ENCODE measurements at regions not wholly inside any gene's neighbourhood (a gene's known extent, or its start where the extent isn't known, plus 50 kb on each side); places are given as distances from the start of the nearest gene placed in this dataset.

DNA sequence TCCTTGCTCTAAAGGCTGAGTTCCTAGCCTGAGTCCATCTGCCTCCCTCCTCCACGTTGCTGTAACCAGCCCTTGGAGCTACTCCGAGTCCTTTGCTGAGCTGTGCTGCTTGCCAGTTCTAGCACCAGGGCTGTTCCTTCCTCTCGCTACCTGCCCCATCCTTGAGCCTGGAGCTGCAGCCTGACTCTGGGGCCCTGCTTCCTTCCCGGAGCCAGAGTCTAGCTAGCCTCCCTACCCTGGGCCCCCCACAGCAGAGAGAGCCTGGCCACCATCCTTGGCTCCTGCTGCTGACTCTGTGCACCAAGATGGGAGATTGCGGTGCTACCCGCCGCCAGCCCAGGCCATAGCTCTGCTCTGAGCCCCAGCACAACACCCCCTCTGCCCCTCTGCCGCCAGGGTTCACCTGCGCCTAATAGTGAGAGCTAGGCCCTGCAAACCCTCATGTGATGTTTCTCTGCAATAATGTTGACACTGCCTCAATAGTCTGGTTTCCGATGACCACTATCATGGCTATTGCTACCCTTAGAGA is 135.9 kb upstream of the ASB18 start:
- intact Hi-C loops (cut with DNase I; ENCODE audit: low total_unique reads): no loop called here
- TF ChIP-seq, protein P1, sequence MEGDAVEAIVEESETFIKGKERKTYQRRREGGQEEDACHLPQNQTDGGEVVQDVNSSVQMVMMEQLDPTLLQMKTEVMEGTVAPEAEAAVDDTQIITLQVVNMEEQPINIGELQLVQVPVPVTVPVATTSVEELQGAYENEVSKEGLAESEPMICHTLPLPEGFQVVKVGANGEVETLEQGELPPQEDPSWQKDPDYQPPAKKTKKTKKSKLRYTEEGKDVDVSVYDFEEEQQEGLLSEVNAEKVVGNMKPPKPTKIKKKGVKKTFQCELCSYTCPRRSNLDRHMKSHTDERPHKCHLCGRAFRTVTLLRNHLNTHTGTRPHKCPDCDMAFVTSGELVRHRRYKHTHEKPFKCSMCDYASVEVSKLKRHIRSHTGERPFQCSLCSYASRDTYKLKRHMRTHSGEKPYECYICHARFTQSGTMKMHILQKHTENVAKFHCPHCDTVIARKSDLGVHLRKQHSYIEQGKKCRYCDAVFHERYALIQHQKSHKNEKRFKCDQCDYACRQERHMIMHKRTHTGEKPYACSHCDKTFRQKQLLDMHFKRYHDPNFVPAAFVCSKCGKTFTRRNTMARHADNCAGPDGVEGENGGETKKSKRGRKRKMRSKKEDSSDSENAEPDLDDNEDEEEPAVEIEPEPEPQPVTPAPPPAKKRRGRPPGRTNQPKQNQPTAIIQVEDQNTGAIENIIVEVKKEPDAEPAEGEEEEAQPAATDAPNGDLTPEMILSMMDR (IDR thresholded peaks at IDR 0.05): no peak
- no peak for TF ChIP-seq POLR2A (IDR thresholded peaks at IDR 0.05)
- no peak for DNase-seq

DNA sequence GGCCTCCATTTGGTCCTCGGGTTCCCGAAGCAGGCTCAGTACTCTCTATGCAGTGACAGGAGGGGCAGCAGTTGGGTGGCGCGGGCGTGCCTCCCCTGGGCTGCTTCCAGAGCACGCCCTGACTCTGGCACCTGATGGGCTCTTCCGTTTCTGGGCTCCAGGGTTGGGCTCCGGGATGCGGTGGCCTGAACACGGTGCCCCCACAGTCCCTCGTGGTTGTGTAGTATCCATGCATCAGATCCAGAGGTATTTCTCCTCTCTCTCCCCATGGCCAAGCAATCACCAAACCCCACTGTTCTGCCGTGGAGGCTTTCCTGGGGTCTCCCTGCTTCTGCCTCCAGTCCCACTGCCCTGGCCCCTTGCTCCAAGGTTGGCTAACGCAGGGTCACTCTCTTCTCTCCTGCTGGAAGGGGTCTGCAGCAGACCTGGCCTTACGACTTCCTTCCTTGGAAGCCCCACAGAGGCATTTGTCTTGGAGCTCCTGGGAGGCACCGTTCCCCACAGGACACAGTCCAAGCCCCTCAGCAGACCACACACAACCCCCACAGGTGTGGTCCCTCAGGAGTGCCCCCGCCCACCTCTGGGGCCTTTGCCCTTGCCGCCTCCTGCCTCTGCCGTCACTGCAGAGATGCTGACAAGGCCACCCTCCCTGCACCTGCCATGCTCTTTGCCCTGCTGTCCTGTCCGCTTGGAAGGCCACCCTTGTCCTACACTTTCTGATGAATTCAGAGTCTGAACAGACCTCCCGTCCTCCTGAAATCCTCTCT is 136.6 kb upstream of the ASB18 start:
- Histone ChIP-seq H3K27ac (no peak overlapping the region), H3K36me3 (no peaks in the 10 kb centered on the region), H3K4me3 (no peak overlapping the region), H3K4me1 (no peaks in the 10 kb centered on the region), H3K9me3 (no peaks in the 10 kb centered on the region), H3K27me3 (no peaks in the 10 kb centered on the region)
- TF ChIP-seq POLR2A (IDR thresholded peaks at IDR 0.05): no peak
- TF ChIP-seq, protein P1 (IDR thresholded peaks at IDR 0.05): no peak
- intact Hi-C loops (cut with DNase I; ENCODE audit: low total_unique reads): no loop called here
- no peak for DNase-seq

More for the DNA sequence above, 135.9 kb upstream of the ASB18 start:
- H3K36me3 ChIP-seq: no peaks in the 10 kb centered on the region
- H3K9me3 ChIP-seq: no peaks in the 10 kb centered on the region
- no peak overlapping the region for H3K4me3 ChIP-seq
- H3K4me1 ChIP-seq: no peaks in the 10 kb centered on the region
- H3K27ac ChIP-seq: no peak overlapping the region
- H3K27me3 ChIP-seq: no peaks in the 10 kb centered on the region

DNA sequence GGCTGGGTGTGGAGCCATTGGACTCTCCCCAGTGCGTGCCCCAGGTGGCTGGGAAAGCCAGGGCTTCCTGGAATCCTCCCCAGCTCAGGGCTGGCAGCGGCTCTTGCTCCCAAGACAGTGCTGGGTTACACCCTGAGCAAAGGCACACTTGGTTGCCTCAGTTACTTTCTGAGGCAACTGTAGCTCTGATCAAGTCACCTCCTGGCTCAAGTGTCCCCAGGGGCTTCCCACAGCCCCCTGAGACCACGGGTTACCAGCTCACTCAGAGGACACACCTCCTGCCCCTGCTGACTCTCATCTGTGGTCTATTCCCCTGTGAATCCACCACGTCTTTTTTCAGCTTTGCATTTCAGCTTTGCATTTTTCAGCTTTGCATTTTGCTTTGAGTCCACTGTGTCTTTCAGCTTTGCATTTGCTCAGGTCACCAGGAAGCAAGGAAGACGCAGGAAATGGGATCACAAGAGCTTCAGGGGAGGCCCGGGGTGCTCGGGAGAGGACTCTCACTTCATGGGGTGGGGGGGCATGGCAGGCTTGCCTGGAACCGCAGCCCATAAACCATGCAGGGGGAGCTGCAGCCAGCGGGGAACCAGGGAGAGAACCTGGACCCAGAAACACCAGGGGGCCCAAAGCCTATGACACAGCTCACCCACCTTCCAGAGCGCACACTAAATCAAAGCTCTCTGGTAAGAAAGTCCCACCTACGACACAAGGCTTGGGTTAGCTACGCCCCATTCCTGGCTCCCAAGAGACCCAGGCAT is 138.0 kb upstream of the ASB18 start:
- no peak for DNase-seq
- Histone ChIP-seq H3K9me3 (no peaks in the 10 kb centered on the region), H3K27ac (no peak overlapping the region), H3K36me3 (no peaks in the 10 kb centered on the region), H3K27me3 (no peaks in the 10 kb centered on the region), H3K4me3 (no peak overlapping the region), H3K4me1 (no peaks in the 10 kb centered on the region)
- intact Hi-C loops (cut with DNase I; ENCODE audit: low total_unique reads): no loop called here
- TF ChIP-seq, protein P1 (IDR thresholded peaks at IDR 0.05): no peak
- no peak for TF ChIP-seq POLR2A (IDR thresholded peaks at IDR 0.05)

DNA sequence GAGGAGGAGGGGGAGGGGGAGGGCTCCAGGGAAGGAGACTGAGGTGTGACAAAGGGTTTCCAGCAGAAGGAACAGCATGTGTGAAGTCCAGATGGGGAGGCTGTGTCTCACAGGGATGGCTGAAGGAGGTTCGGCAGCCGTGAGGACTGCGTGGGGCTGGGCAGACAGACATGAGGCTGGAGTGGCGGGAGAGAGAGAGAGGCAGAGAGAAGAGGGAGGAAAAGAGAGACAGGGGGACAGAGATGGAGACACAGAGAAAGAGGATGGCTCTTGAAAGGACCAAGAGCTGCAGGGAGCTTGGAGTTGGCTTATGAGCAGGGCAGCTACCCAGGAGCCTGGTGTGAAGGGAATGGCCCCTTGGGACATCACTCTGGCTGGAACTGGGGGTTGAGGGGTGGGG is 138.9 kb upstream of the ASB18 start:
- intact Hi-C loops (cut with DNase I; ENCODE audit: low total_unique reads): no loop called here
- Histone ChIP-seq H3K4me1 (no peaks in the 10 kb centered on the region), H3K9me3 (no peaks in the 10 kb centered on the region), H3K27me3 (no peaks in the 10 kb centered on the region), H3K4me3 (no peak overlapping the region), H3K27ac (no peak overlapping the region), H3K36me3 (no peaks in the 10 kb centered on the region)
- DNase-seq: no peak
- TF ChIP-seq POLR2A (IDR thresholded peaks at IDR 0.05): no peak
- TF ChIP-seq, protein P1 (IDR thresholded peaks at IDR 0.05): no peak

DNA sequence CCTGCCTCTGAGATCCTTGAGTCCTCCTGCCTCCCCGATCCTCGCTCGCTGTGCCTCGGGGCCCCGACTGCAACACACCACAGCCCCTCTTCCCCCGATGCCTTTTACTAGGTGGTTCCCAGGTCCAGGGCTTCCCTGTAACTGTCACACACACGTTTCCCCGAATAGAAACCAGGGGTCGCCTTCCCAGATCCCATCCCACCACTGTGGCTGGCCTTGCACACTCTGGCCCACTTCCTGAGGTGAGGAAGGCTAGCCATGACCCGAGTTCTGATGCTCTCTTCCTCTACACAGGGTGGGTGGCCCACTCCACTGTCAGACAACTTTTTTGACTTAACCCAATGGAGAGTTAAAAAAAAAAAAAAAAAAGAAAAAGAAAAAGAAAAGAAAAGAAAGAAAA is 139.6 kb upstream of the ASB18 start:
- no peak overlapping the region for H3K27ac ChIP-seq
- intact Hi-C loops (cut with DNase I; ENCODE audit: low total_unique reads): no loop called here
- no peak for DNase-seq
- H3K9me3 ChIP-seq: no peaks in the 10 kb centered on the region
- no peak overlapping the region for H3K4me3 ChIP-seq
- no peaks in the 10 kb centered on the region for H3K27me3 ChIP-seq
- no peak for TF ChIP-seq POLR2A (IDR thresholded peaks at IDR 0.05)
- TF ChIP-seq, protein P1 (IDR thresholded peaks at IDR 0.05): no peak
- no peaks in the 10 kb centered on the region for H3K36me3 ChIP-seq
- H3K4me1 ChIP-seq: no peaks in the 10 kb centered on the region

Data from uterus (tissue), 3 donors.